Liver (tissue), 8 donors: ENCODE measurements at regions not wholly inside any gene's neighbourhood (a gene's known extent, or its start where the extent isn't known, plus 50 kb on each side); places are given as distances from the start of the nearest gene placed in this dataset.
"Not testable (repeated sequence)": the region's sequence is repeated elsewhere in the genome, so short reads cannot be mapped to it uniquely, and the experiment has no call there.

Experiments
- DNase-seq: peaks from one replicate; pipeline ENCODE4 v3.0.0-alpha.2; 2017; ENCODE audit warnings: low spot score
- H3K27ac ChIP-seq, 2 donors: one replicate each; pipeline ENCODE4 v1.7.0; 2013; ENCODE audit warnings: inconsistent platforms in 2 of 2, low read length in 2 of 2, control low read depth in 1 of 2, low read depth in 1 of 2, mild to moderate bottlenecking in 1 of 2
- H3K27me3 ChIP-seq, 4 donors: one replicate each; pipeline versions ENCODE4 v1.6.1 to v1.7.0; 2013; ENCODE audit warnings: low read length in 3 of 4, inconsistent platforms in 1 of 4, mild to moderate bottlenecking in 1 of 4, moderate library complexity in 1 of 4; ENCODE audit not compliant: control insufficient read depth in 4 of 4, insufficient read depth in 4 of 4
- H3K36me3 ChIP-seq, 4 donors: one replicate each; pipeline versions ENCODE4 v1.6.1 to v1.7.0; 2013; ENCODE audit warnings: low read length in 3 of 4, mild to moderate bottlenecking in 3 of 4, low read depth in 1 of 4, moderate library complexity in 1 of 4; ENCODE audit not compliant: control insufficient read depth in 4 of 4, insufficient read depth in 3 of 4
- H3K4me1 ChIP-seq, 4 donors: one replicate each; pipeline versions ENCODE4 v1.6.1 to v1.7.0; 2013; ENCODE audit warnings: low read length in 3 of 4, mild to moderate bottlenecking in 3 of 4, moderate library complexity in 1 of 4; ENCODE audit not compliant: control insufficient read depth in 4 of 4, insufficient read depth in 4 of 4
- H3K4me3 ChIP-seq, 3 donors: one replicate each; pipeline versions ENCODE4 v1.6.1 to v1.7.0; 2013; ENCODE audit warnings: low read length in 3 of 3, control low read depth in 1 of 3, low read depth in 1 of 3, mild to moderate bottlenecking in 1 of 3
- H3K9ac ChIP-seq, 2 donors: one replicate each; pipeline ENCODE4 v1.7.0; 2013; ENCODE audit warnings: low read length in 2 of 2, mild to moderate bottlenecking in 2 of 2, moderate library complexity in 2 of 2, control low read depth in 1 of 2, low read depth in 1 of 2
- H3K9me3 ChIP-seq, 4 donors: one replicate each; pipeline versions ENCODE4 v1.6.1 to v1.7.0; 2013; ENCODE audit warnings: low read length in 3 of 4; ENCODE audit not compliant: control insufficient read depth in 4 of 4
- EGR1 ChIP-seq, 2 donors: IDR thresholded peaks; 2 replicates each; pipeline ENCODE4 v1.6.1; 2016 to 2018; ENCODE audit warnings: antibody characterized with exemption in 2 of 2, low read depth in 2 of 2
- FOXA1 ChIP-seq: IDR thresholded peaks from 2 replicates; pipeline ENCODE4 v1.6.1; 2016; ENCODE audit warnings: antibody characterized with exemption
- FOXA2 ChIP-seq: IDR thresholded peaks from 2 replicates; pipeline ENCODE4 v1.6.1; 2016; ENCODE audit warnings: antibody characterized with exemption
- GABPA ChIP-seq, 2 donors: IDR thresholded peaks in 1 of 2; conservative IDR thresholded peaks in 1 of 2; 2 replicates each; pipeline ENCODE4 v1.6.1; 2016; ENCODE audit warnings: antibody characterized with exemption in 2 of 2, mild to moderate bottlenecking in 1 of 2, moderate library complexity in 1 of 2
- HNF4A ChIP-seq, 2 donors: conservative IDR thresholded peaks; 2 replicates each; pipeline ENCODE4 v1.6.1; 2016; ENCODE audit warnings: antibody characterized with exemption in 2 of 2, mild to moderate bottlenecking in 2 of 2
- HNF4G ChIP-seq: IDR thresholded peaks from 2 replicates; pipeline ENCODE4 v1.6.1; 2016; ENCODE audit warnings: antibody characterized with exemption
- JUND ChIP-seq, 2 donors: IDR thresholded peaks; 2 replicates each; pipeline ENCODE4 v1.6.1; 2016; ENCODE audit warnings: antibody characterized with exemption in 2 of 2
- NR2F2 ChIP-seq: IDR thresholded peaks from 2 replicates; pipeline ENCODE4 v1.6.1; 2016; ENCODE audit warnings: antibody characterized with exemption
- RAD21 ChIP-seq, 2 donors: IDR thresholded peaks; 2 replicates each; pipeline ENCODE4 v1.6.1; 2016; ENCODE audit warnings: antibody characterized with exemption in 2 of 2, mild to moderate bottlenecking in 2 of 2
- RXRA ChIP-seq, 2 donors: IDR thresholded peaks; 2 replicates each; pipeline ENCODE4 v1.6.1; 2017 to 2018; ENCODE audit warnings: antibody characterized with exemption in 2 of 2, mild to moderate bottlenecking in 1 of 2
- SP1 ChIP-seq: IDR thresholded peaks from 2 replicates; pipeline ENCODE4 v1.6.1; 2018; ENCODE audit warnings: antibody characterized with exemption, mild to moderate bottlenecking
- TAF1 ChIP-seq: conservative IDR thresholded peaks from 2 replicates; pipeline ENCODE4 v1.6.1; 2016; ENCODE audit warnings: antibody characterized with exemption, mild to moderate bottlenecking
- YY1 ChIP-seq: IDR thresholded peaks from 2 replicates; pipeline ENCODE4 v1.6.1; 2016; ENCODE audit warnings: antibody characterized with exemption, mild to moderate bottlenecking
- whole genome bisulfite sequencing: extraction: QIAGEN DNeasy Blood & Tissue Kit; methylation state at CpG from one replicate; pipeline ENCODE4 v1.1.7; 2013; 5-methylcytosine and 5-hydroxymethylcytosine counted together
- TF ChIP-seq, protein P1 (sequence below): fragments of 150-350 bp; IDR thresholded peaks from 2 replicates; pipeline ENCODE4 v1.5.1; 2017; ENCODE audit warnings: improper control_type of control experiment, low read depth, low read length; ENCODE audit not compliant: missing input control
- TF ChIP-seq, protein P2 (sequence below): IDR thresholded peaks from 2 replicates; pipeline ENCODE4 v1.6.1; 2016; ENCODE audit warnings: antibody characterized with exemption
- TF ChIP-seq, protein P3 (sequence below): IDR thresholded peaks from 2 replicates; pipeline ENCODE4 v1.6.1; 2016; ENCODE audit warnings: antibody characterized with exemption
- TF ChIP-seq, protein P4 (sequence below): IDR thresholded peaks from 2 replicates; pipeline ENCODE4 v1.6.1; 2016; ENCODE audit warnings: antibody characterized with exemption, mild to moderate bottlenecking
- TF ChIP-seq, protein P5 (sequence below): IDR thresholded peaks from 2 replicates; pipeline ENCODE4 v1.6.1; 2016; ENCODE audit warnings: antibody characterized with exemption
- donor health status: healthy.
- donor health status: healthy.
- donor health status: healthy.
- donor health status: healthy.
- donor health status: healthy.

DNA sequence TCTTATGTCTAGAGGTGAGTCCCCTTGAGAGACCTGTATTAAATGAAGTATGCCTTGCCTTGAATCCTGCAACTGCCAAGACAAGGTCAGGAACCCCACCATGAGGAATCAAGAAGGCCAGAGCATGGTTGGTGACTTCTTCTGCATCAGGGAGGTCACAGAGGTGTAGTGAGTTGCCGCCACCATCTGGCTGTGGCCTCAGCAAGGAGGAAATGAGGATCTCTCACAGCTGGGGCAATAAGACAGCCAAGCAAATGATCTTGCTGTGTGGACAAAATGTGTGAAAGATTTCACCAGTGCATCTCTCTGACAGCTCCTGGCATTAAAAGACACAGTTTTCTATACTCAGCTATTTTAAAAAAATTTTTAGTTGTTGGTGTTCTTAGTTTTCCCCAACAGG lies 611.0 kb downstream of the DOK5 start (continued):
- no peak for TF ChIP-seq SP1
- no peak for TF ChIP-seq RAD21 (IDR thresholded peaks at IDR 0.05)
- no peak for TF ChIP-seq TAF1
- TF ChIP-seq FOXA1 = no peak
- TF ChIP-seq HNF4A (conservative IDR thresholded peaks at IDR 0.05) = no peak
- no peak for TF ChIP-seq NR2F2
- TF ChIP-seq, protein P1, sequence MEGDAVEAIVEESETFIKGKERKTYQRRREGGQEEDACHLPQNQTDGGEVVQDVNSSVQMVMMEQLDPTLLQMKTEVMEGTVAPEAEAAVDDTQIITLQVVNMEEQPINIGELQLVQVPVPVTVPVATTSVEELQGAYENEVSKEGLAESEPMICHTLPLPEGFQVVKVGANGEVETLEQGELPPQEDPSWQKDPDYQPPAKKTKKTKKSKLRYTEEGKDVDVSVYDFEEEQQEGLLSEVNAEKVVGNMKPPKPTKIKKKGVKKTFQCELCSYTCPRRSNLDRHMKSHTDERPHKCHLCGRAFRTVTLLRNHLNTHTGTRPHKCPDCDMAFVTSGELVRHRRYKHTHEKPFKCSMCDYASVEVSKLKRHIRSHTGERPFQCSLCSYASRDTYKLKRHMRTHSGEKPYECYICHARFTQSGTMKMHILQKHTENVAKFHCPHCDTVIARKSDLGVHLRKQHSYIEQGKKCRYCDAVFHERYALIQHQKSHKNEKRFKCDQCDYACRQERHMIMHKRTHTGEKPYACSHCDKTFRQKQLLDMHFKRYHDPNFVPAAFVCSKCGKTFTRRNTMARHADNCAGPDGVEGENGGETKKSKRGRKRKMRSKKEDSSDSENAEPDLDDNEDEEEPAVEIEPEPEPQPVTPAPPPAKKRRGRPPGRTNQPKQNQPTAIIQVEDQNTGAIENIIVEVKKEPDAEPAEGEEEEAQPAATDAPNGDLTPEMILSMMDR = no peak

DNA sequence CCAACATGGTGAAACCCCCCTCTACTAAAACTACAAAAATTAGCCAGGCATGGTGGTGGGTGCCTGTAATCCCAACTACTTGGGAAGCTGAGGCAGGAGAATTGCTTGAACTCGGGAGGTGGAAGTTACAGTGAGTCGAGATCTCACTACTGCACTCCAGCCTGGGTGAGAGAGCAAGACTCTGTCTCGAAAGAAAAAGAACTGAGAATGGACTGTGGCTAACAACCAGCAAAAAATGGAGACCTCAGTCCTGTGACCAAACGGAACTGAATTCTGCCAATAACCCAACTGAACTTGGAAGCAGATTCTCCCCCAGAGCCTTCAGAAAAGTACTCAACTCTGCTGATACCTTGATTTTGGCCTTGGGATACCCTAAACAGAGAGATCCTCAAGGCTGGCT lies 604.5 kb downstream of the DOK5 start:
- TF ChIP-seq, protein P1 = no peak
- no peak for TF ChIP-seq TAF1
- TF ChIP-seq, protein P2, sequence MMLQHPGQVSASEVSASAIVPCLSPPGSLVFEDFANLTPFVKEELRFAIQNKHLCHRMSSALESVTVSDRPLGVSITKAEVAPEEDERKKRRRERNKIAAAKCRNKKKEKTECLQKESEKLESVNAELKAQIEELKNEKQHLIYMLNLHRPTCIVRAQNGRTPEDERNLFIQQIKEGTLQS = no peak
- no peak for TF ChIP-seq FOXA2
- TF ChIP-seq YY1 = no peak
- no peak for TF ChIP-seq RAD21 (IDR thresholded peaks at IDR 0.05)
- TF ChIP-seq, protein P3, sequence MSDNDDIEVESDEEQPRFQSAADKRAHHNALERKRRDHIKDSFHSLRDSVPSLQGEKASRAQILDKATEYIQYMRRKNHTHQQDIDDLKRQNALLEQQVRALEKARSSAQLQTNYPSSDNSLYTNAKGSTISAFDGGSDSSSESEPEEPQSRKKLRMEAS = no peak
- no peak for TF ChIP-seq NR2F2
- TF ChIP-seq EGR1 (IDR thresholded peaks at IDR 0.05; ENCODE audit: low read depth in 2 of 2) = no peak
- no peak for TF ChIP-seq HNF4G
- TF ChIP-seq JUND (IDR thresholded peaks at IDR 0.05) = no peak
- TF ChIP-seq GABPA (IDR thresholded peaks at IDR 0.05 in 1 of 2, conservative IDR thresholded peaks at IDR 0.05 in 1 of 2) = no peak
- no peak for TF ChIP-seq FOXA1
- TF ChIP-seq RXRA (IDR thresholded peaks at IDR 0.05) = no peak
- TF ChIP-seq, protein P4, sequence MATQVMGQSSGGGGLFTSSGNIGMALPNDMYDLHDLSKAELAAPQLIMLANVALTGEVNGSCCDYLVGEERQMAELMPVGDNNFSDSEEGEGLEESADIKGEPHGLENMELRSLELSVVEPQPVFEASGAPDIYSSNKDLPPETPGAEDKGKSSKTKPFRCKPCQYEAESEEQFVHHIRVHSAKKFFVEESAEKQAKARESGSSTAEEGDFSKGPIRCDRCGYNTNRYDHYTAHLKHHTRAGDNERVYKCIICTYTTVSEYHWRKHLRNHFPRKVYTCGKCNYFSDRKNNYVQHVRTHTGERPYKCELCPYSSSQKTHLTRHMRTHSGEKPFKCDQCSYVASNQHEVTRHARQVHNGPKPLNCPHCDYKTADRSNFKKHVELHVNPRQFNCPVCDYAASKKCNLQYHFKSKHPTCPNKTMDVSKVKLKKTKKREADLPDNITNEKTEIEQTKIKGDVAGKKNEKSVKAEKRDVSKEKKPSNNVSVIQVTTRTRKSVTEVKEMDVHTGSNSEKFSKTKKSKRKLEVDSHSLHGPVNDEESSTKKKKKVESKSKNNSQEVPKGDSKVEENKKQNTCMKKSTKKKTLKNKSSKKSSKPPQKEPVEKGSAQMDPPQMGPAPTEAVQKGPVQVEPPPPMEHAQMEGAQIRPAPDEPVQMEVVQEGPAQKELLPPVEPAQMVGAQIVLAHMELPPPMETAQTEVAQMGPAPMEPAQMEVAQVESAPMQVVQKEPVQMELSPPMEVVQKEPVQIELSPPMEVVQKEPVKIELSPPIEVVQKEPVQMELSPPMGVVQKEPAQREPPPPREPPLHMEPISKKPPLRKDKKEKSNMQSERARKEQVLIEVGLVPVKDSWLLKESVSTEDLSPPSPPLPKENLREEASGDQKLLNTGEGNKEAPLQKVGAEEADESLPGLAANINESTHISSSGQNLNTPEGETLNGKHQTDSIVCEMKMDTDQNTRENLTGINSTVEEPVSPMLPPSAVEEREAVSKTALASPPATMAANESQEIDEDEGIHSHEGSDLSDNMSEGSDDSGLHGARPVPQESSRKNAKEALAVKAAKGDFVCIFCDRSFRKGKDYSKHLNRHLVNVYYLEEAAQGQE = no peak
- TF ChIP-seq, protein P5, sequence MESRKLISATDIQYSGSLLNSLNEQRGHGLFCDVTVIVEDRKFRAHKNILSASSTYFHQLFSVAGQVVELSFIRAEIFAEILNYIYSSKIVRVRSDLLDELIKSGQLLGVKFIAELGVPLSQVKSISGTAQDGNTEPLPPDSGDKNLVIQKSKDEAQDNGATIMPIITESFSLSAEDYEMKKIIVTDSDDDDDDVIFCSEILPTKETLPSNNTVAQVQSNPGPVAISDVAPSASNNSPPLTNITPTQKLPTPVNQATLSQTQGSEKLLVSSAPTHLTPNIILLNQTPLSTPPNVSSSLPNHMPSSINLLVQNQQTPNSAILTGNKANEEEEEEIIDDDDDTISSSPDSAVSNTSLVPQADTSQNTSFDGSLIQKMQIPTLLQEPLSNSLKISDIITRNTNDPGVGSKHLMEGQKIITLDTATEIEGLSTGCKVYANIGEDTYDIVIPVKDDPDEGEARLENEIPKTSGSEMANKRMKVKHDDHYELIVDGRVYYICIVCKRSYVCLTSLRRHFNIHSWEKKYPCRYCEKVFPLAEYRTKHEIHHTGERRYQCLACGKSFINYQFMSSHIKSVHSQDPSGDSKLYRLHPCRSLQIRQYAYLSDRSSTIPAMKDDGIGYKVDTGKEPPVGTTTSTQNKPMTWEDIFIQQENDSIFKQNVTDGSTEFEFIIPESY = no peak
- no peak for TF ChIP-seq HNF4A (conservative IDR thresholded peaks at IDR 0.05)
- Histone ChIP-seq H3K27ac (no peak overlapping the region), H3K36me3 (no peaks in the 10 kb centered on the region), H3K9ac (no peak overlapping the region), H3K4me3 (no peak overlapping the region), H3K9me3 (peaks cover 0 to 2% (median 0%) of the 10 kb centered on the region in 4 donors), H3K27me3 (peaks cover 0 to 3% (median 0%) of the 10 kb centered on the region in 4 donors), H3K4me1 (no peaks in the 10 kb centered on the region)
- no peak for DNase-seq
- WGBS = 68% methylated on average over 4 of the region's 4 CpGs

DNA sequence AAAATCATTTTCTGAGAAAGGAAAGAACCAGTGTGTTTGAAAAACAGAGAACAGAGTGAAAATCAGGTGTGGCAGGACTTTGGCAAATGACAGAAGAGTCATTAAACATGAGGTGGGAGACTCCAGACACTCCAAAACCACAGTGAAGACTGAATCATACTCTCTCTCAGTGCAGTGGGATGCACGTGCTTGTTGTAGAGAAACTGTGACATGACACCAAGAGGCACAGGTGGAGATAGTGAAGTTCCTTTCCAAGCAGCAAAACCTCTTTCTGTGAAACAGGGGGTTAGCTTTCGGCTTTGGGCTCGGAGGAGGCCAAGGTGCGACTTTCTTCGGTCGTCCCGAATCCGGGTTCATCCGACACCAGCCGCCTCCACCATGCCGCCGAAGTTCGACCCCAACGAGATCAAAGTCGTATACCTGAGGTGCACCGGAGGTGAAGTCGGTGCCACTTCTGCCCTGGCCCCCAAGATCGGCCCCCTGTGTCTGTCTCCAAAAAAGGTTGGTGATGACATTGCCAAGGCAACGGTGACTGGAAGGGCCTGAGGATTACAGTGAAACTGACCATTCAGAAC lies 599.0 kb downstream of the DOK5 start:
- H3K27ac ChIP-seq, H3K9me3 ChIP-seq, H3K9ac ChIP-seq, H3K4me3 ChIP-seq, DNase-seq, H3K27me3 ChIP-seq, H3K36me3 ChIP-seq, H3K4me1 ChIP-seq: not testable (repeated sequence)
- 92% methylated on average over 19 of the region's 19 CpGs for WGBS
